Tibial artery (tissue), 4 donors: ENCODE measurements at regions not wholly inside any gene's neighbourhood (a gene's known extent, or its start where the extent isn't known, plus 50 kb on each side); places are given as distances from the start of the nearest gene placed in this dataset.

Experiments used
- DNase-seq, 2 donors: peaks; one replicate each; pipeline ENCODE4 v3.0.0-alpha.2; 2019
- H3K27ac ChIP-seq, 2 donors: fragments of 200-600 bp; sonication (generic) in 1 of 2; 1 replicate in 1 of 2; 2 replicates in 1 of 2; pipeline ENCODE4 v1.5.1; 2018 to 2019; ENCODE audit warnings: mild to moderate bottlenecking in 1 of 2
- H3K27me3 ChIP-seq, 2 donors: fragments of 200-600 bp; sonication (generic) in 1 of 2; one replicate each; pipeline versions ENCODE4 v1.5.1 to v1.6.0; 2016 to 2019
- H3K36me3 ChIP-seq, 3 donors: fragments of 200-600 bp; sonication (generic) in 2 of 3; one replicate each; pipeline ENCODE4 v1.5.1; 2016 to 2019; ENCODE audit warnings: mild to moderate bottlenecking in 2 of 3
- H3K4me1 ChIP-seq, 4 donors: fragments of 200-600 bp; sonication (generic) in 2 of 4; 1 replicate in 3 of 4; 2 replicates in 1 of 4; pipeline ENCODE4 v1.5.1; 2016 to 2019
- H3K4me3 ChIP-seq, 2 donors: fragments of 200-600 bp; sonication (generic) in 1 of 2; 1 replicate in 1 of 2; 2 replicates in 1 of 2; pipeline ENCODE4 v1.5.1; 2018 to 2019; ENCODE audit warnings: mild to moderate bottlenecking in 2 of 2
- H3K9me3 ChIP-seq, 3 donors: fragments of 200-600 bp; sonication (generic) in 1 of 3; one replicate each; pipeline ENCODE4 v1.5.1; 2016 to 2019
- intact Hi-C: fragments of 100-400 bp; cut with DNase I; formaldehyde crosslinking; loops from one replicate; pipeline ENCODE4 v1.15.0; 2023; ENCODE audit warnings: low total_unique reads
- TF ChIP-seq, protein P1 (sequence below), 2 experiments: fragments of 200-600 bp in 1 of 2; fragments of 450-650 bp in 1 of 2; IDR thresholded peaks; one replicate each; pipeline ENCODE4 v1.5.1; 2017 to 2019; ENCODE audit warnings: antibody characterized with exemption in 2 of 2, mild to moderate bottlenecking in 1 of 2, moderate library complexity in 1 of 2

- no peaks in the 10 kb centered on the region for H3K27me3 ChIP-seq
- no peaks in the 10 kb centered on the region for H3K4me1 ChIP-seq
- TF ChIP-seq, protein P1, sequence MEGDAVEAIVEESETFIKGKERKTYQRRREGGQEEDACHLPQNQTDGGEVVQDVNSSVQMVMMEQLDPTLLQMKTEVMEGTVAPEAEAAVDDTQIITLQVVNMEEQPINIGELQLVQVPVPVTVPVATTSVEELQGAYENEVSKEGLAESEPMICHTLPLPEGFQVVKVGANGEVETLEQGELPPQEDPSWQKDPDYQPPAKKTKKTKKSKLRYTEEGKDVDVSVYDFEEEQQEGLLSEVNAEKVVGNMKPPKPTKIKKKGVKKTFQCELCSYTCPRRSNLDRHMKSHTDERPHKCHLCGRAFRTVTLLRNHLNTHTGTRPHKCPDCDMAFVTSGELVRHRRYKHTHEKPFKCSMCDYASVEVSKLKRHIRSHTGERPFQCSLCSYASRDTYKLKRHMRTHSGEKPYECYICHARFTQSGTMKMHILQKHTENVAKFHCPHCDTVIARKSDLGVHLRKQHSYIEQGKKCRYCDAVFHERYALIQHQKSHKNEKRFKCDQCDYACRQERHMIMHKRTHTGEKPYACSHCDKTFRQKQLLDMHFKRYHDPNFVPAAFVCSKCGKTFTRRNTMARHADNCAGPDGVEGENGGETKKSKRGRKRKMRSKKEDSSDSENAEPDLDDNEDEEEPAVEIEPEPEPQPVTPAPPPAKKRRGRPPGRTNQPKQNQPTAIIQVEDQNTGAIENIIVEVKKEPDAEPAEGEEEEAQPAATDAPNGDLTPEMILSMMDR (IDR thresholded peaks at IDR 0.05) = no peak
- H3K9me3 ChIP-seq = no peaks in the 10 kb centered on the region
- no peaks in the 10 kb centered on the region for H3K36me3 ChIP-seq
- no peak overlapping the region for H3K27ac ChIP-seq
- DNase-seq = no peak
- H3K4me3 ChIP-seq = no peak overlapping the region
- intact Hi-C loops = no loop called here
Observed at GRCh38 chr12:77387671-77388070, 322.3 kb upstream of the E2F7 start.

DNA sequence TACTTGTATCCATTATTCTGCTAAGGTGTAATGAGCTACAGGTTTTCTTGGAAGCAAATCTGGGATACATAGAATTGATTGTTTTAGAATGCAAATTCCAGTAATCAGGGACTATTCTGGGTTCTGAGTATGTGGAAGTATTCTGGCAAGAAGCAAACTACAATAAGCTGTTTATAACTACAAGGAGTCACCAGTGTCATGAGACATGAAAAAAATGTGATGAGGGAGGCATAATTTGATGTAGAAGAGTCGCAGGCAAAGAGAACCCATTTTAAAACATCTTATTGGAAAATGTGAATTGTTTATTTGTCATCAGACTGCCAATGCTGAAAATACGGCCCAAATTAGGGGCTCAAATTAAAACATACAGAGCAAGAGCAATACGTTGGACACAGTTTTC, 321.8 kb upstream of the E2F7 start:
- Histone ChIP-seq H3K27me3 (no peaks in the 10 kb centered on the region), H3K27ac (no peak overlapping the region), H3K4me3 (no peak overlapping the region), H3K9me3 (no peaks in the 10 kb centered on the region), H3K36me3 (no peaks in the 10 kb centered on the region), H3K4me1 (no peaks in the 10 kb centered on the region)
- DNase-seq = no peak
- TF ChIP-seq, protein P1 (IDR thresholded peaks at IDR 0.05) = no peak
- intact Hi-C loops = no loop called here

GRCh38 chr12:77384941-77385340, 319.6 kb upstream of the E2F7 start:
- Histone ChIP-seq H3K9me3 (no peaks in the 10 kb centered on the region), H3K27me3 (no peaks in the 10 kb centered on the region), H3K36me3 (no peaks in the 10 kb centered on the region), H3K27ac (no peak overlapping the region), H3K4me1 (no peaks in the 10 kb centered on the region), H3K4me3 (no peak overlapping the region)
- TF ChIP-seq, protein P1 (IDR thresholded peaks at IDR 0.05) = no peak
- intact Hi-C loops = no loop called here
- DNase-seq = no peak

GRCh38 chr12:77382096-77382742, 316.9 kb upstream of the E2F7 start:
- Histone ChIP-seq H3K27ac (no peak overlapping the region), H3K9me3 (no peaks in the 10 kb centered on the region), H3K27me3 (no peaks in the 10 kb centered on the region), H3K4me3 (no peak overlapping the region), H3K4me1 (no peaks in the 10 kb centered on the region), H3K36me3 (no peaks in the 10 kb centered on the region)
- TF ChIP-seq, protein P1 (IDR thresholded peaks at IDR 0.05) = no peak
- intact Hi-C loops = no loop called here
- no peak for DNase-seq

DNA sequence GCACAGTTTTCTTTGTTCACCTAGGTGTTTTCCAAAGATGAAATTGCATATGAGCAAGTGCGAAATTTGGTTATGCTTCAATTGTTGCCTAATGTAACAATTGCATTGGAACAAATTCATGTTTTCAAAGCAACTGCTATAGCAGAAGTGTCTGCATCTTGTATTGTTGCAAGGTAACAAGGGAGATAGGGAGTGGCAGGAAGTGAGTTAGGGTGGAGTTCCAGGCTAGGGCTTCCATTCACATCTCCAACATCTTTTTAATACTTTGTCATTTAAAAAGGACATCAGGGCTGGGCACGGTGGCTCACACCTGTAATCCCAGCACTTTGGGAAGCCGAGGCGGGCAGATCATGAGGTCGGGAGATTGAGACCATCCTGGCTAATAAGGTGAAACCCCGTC, 312.3 kb upstream of the E2F7 start:
- DNase-seq = no peak
- Histone ChIP-seq H3K27ac (no peak overlapping the region), H3K27me3 (no peaks in the 10 kb centered on the region), H3K36me3 (no peaks in the 10 kb centered on the region), H3K9me3 (no peaks in the 10 kb centered on the region), H3K4me1 (no peaks in the 10 kb centered on the region), H3K4me3 (no peak overlapping the region)
- intact Hi-C loops = no loop called here
- TF ChIP-seq, protein P1 (IDR thresholded peaks at IDR 0.05) = no peak

DNA sequence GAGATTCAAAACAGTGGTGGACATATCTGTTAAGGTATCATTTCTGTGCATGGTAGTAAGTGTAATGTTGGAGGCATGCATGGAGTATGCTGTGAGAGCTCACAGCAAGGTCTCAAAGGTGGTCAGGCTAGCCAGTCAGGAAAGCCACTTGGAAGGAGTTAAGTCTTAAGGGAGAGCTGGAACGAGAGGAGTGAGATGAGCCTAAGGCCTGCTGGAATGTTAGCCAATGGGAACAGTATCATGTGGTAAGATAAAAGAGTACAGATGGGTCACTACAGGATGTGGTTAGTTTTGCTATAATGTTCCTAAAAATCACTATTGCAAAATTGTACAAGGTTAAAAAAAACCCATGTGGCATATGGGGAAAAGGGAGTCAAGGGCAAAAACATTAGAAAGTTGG, 311.7 kb upstream of the E2F7 start:
- Histone ChIP-seq H3K4me3 (no peak overlapping the region), H3K27ac (no peak overlapping the region), H3K9me3 (no peaks in the 10 kb centered on the region), H3K4me1 (no peaks in the 10 kb centered on the region), H3K36me3 (no peaks in the 10 kb centered on the region), H3K27me3 (no peaks in the 10 kb centered on the region)
- intact Hi-C loops = no loop called here
- no peak for DNase-seq
- TF ChIP-seq, protein P1 (IDR thresholded peaks at IDR 0.05) = no peak
